GM23338 (cell line): ENCODE measurements at regions not wholly inside any gene's neighbourhood (a gene's known extent, or its start where the extent isn't known, plus 50 kb on each side); places are given as distances from the start of the nearest gene placed in this dataset.

Source experiments
- ATAC-seq: fragments of 200-7000 bp; cut with Tn5 transposase; 3 replicates; pipeline ENCODE4 v1.9.1; 2020
- DNase-seq: peaks from one replicate; pipeline ENCODE4 v3.0.0-alpha.2; 2015; ENCODE audit warnings: low spot score
- H2AFZ ChIP-seq: fragments of 200-600 bp; sonication (generic); 2 replicates; pipeline ENCODE4 v1.8.0; 2016; ENCODE audit warnings: antibody characterized with exemption, mild to moderate bottlenecking, moderate library complexity
- H3F3A ChIP-seq: fragments of 200-600 bp; sonication (generic); replicated peaks from 2 replicates; pipeline ENCODE4 v1.8.0; 2017; ENCODE audit warnings: antibody characterized with exemption, mixed run types, low read depth
- H3K27ac ChIP-seq: fragments of 200-600 bp; sonication (generic); 2 replicates; pipeline ENCODE4 v1.6.1; 2016; ENCODE audit warnings: low read depth
- H3K27me3 ChIP-seq: fragments of 200-600 bp; sonication (generic); 2 replicates; pipeline ENCODE4 v1.8.0; 2016; ENCODE audit warnings: mild to moderate bottlenecking, mixed run types, moderate library complexity; ENCODE audit not compliant: insufficient read depth
- H3K36me3 ChIP-seq: fragments of 200-600 bp; sonication (generic); 2 replicates; pipeline ENCODE4 v1.8.0; 2016; ENCODE audit warnings: mild to moderate bottlenecking; ENCODE audit not compliant: insufficient read depth
- H3K4me1 ChIP-seq: fragments of 200-600 bp; sonication (generic); 2 replicates; pipeline ENCODE4 v1.8.0; 2016; ENCODE audit warnings: mild to moderate bottlenecking, moderate library complexity; ENCODE audit not compliant: insufficient read depth
- H3K4me2 ChIP-seq: fragments of 200-600 bp; sonication (generic); 2 replicates; pipeline ENCODE4 v1.7.1; 2017; ENCODE audit warnings: mixed run types
- H3K4me3 ChIP-seq: fragments of 200-600 bp; sonication (generic); 2 replicates; pipeline ENCODE4 v1.6.1; 2016; ENCODE audit warnings: mixed run types
- H3K79me2 ChIP-seq: fragments of 200-600 bp; sonication (generic); replicated peaks from 2 replicates; pipeline ENCODE4 v1.8.0; 2017; ENCODE audit warnings: mild to moderate bottlenecking; ENCODE audit not compliant: insufficient read depth
- H3K9me2 ChIP-seq: fragments of 200-600 bp; sonication (generic); 2 replicates; pipeline ENCODE4 v1.8.0; 2017; ENCODE audit not compliant: insufficient read depth
- H4K20me1 ChIP-seq: fragments of 200-600 bp; sonication (generic); replicated peaks from 2 replicates; pipeline ENCODE4 v1.8.0; 2017; ENCODE audit warnings: mild to moderate bottlenecking; ENCODE audit not compliant: insufficient read depth
- H3K27ac Mint-ChIP-seq: 2 replicates; pipeline ENCODE4 v1.8.0; 2020; ENCODE audit warnings: inconsistent platforms, mild to moderate bottlenecking, moderate library complexity, mixed read lengths
- H3K27me3 Mint-ChIP-seq: 3 replicates; pipeline ENCODE4 v1.8.0; 2022; ENCODE audit warnings: low read depth, mild to moderate bottlenecking, moderate library complexity, mixed read lengths, inconsistent platforms; ENCODE audit not compliant: insufficient read depth, poor library complexity
- H3K36me3 Mint-ChIP-seq: 3 replicates; pipeline ENCODE4 v1.8.0; 2021; ENCODE audit warnings: low read depth, mild to moderate bottlenecking, inconsistent platforms, moderate library complexity, mixed read lengths
- H3K4me1 Mint-ChIP-seq: 3 replicates; pipeline ENCODE4 v1.8.0; 2020; ENCODE audit warnings: mild to moderate bottlenecking, inconsistent platforms, mixed read lengths
- H3K4me3 Mint-ChIP-seq: 3 replicates; pipeline ENCODE4 v1.8.0; 2021; ENCODE audit warnings: moderate library complexity, mild to moderate bottlenecking, inconsistent platforms, mixed read lengths
- H3K9me3 Mint-ChIP-seq: 3 replicates; pipeline ENCODE4 v1.8.0; 2020; ENCODE audit warnings: moderate library complexity, mild to moderate bottlenecking, inconsistent platforms, mixed read lengths
- CREB1 ChIP-seq: fragments of 250-450 bp; sonication (Bioruptor Pico); IDR thresholded peaks from 2 replicates; pipeline ENCODE4 v1.5.0; 2020; ENCODE audit warnings: low read depth, mild to moderate bottlenecking, moderate library complexity
- CTCF ChIP-seq, 2 experiments: fragments of 200-600 bp in 1 of 2; sonication (generic) in 1 of 2; conservative IDR thresholded peaks; 2 replicates each; pipeline versions ENCODE4 v1.5.1 to v1.6.1; 2016 to 2017; ENCODE audit warnings: antibody characterized with exemption in 2 of 2, low read depth in 2 of 2, mild to moderate bottlenecking in 2 of 2, moderate library complexity in 1 of 2
- ETS1 ChIP-seq: IDR thresholded peaks from 2 replicates; pipeline ENCODE4 v1.6.1; 2016; ENCODE audit warnings: antibody characterized with exemption
- EZH2 ChIP-seq: fragments of 200-600 bp; sonication (generic); IDR thresholded peaks from one replicate; pipeline ENCODE4 v1.8.0; 2017; ENCODE audit warnings: antibody characterized with exemption, mild to moderate bottlenecking, low read depth; ENCODE audit not compliant: unreplicated experiment
- EZH2phosphoT487 ChIP-seq: fragments of 200-600 bp; sonication (generic); IDR thresholded peaks from one replicate; pipeline ENCODE4 v1.8.1; 2018; ENCODE audit warnings: antibody characterized with exemption; ENCODE audit not compliant: unreplicated experiment
- JUNB ChIP-seq: IDR thresholded peaks from one replicate; pipeline ENCODE4 v1.6.1; 2016; ENCODE audit warnings: antibody characterized with exemption; ENCODE audit not compliant: unreplicated experiment
- NANOG ChIP-seq: IDR thresholded peaks from 2 replicates; pipeline ENCODE4 v1.6.1; 2016; ENCODE audit warnings: antibody characterized with exemption, borderline replicate concordance
- POLR2AphosphoS5 ChIP-seq: IDR thresholded peaks from 2 replicates; pipeline ENCODE4 v1.6.1; 2016; ENCODE audit warnings: antibody characterized with exemption, low read depth
- REST ChIP-seq: IDR thresholded peaks from one replicate; pipeline ENCODE4 v1.6.1; 2018; ENCODE audit warnings: antibody characterized with exemption; ENCODE audit not compliant: unreplicated experiment
- STAT1 ChIP-seq: IDR thresholded peaks from one replicate; pipeline ENCODE4 v1.6.1; 2016; ENCODE audit warnings: antibody characterized with exemption; ENCODE audit not compliant: unreplicated experiment
- ZNF114 ChIP-seq: fragments of 250-450 bp; sonication (Bioruptor Pico); IDR thresholded peaks from 2 replicates; pipeline ENCODE4 v1.5.0; 2020; ENCODE audit warnings: mild to moderate bottlenecking, moderate library complexity
- ZNF331 ChIP-seq: fragments of 250-450 bp; sonication (Bioruptor Pico); IDR thresholded peaks from 2 replicates; pipeline ENCODE4 v1.5.0; 2020; ENCODE audit warnings: low read depth, mild to moderate bottlenecking, moderate library complexity
- ZNF462 ChIP-seq: fragments of 250-450 bp; sonication (Bioruptor Pico); IDR thresholded peaks from 2 replicates; pipeline ENCODE4 v1.5.0; 2020; ENCODE audit warnings: mild to moderate bottlenecking, moderate library complexity

- no peak for TF ChIP-seq ZNF462 (CRISPR knock-in tag)
- no peak for TF ChIP-seq EZH2phosphoT487
- no peak for TF ChIP-seq REST
- no peak for TF ChIP-seq CTCF (conservative IDR thresholded peaks at IDR 0.05; ENCODE audit: low read depth in 2 of 2)
- no peak for TF ChIP-seq ZNF114
- no peak for TF ChIP-seq STAT1
- no peak for TF ChIP-seq ETS1
- no peak for TF ChIP-seq ZNF331 (CRISPR knock-in tag)
- no peak for TF ChIP-seq JUNB
- TF ChIP-seq NANOG = no peak
- TF ChIP-seq EZH2 = no peak
- TF ChIP-seq POLR2AphosphoS5 = no peak
- no peak for TF ChIP-seq CREB1 (CRISPR knock-in tag)
Observed at GRCh38 chr21:22319435-22319834, 1321.2 kb downstream of the NCAM2 start.

More at GRCh38 chr21:22319435-22319834, 1321.2 kb downstream of the NCAM2 start:
- Histone ChIP-seq H3K4me2 (no peak overlapping the region), H3K4me1 (no peaks in the 10 kb centered on the region; the same call in 1 of the 2 replicates), H4K20me1 (no peaks in the 10 kb centered on the region), H3K79me2 (no peaks in the 10 kb centered on the region), H3K36me3 (no peaks in the 10 kb centered on the region), H3K27me3 (no peaks in the 10 kb centered on the region), H3K9me2 (no peaks in the 10 kb centered on the region), H2AFZ (no peak overlapping the region), H3K27ac (no peak overlapping the region), H3K4me3 (no peak overlapping the region), H3F3A (no peaks in the 10 kb centered on the region)
- Mint-ChIP-seq H3K27ac (no peak overlapping the region), H3K9me3 (no peaks in the 10 kb centered on the region; the same call in 2 of the 3 replicates), H3K27me3 (no peaks in the 10 kb centered on the region), H3K4me1 (peaks cover 15% of the 10 kb centered on the region; the same call in 2 of the 3 replicates), H3K4me3 (no peak overlapping the region), H3K36me3 (no peaks in the 10 kb centered on the region)
- no peak for DNase-seq
- no peak for ATAC-seq
